Keratinocyte (primary cell): ENCODE measurements at regions not wholly inside any gene's neighbourhood (a gene's known extent, or its start where the extent isn't known, plus 50 kb on each side); places are given as distances from the start of the nearest gene placed in this dataset.

Source experiments
- DNase-seq: peaks from one replicate; pipeline ENCODE4 v3.0.0-alpha.2; 2011; ENCODE audit warnings: low read depth, missing footprints, low spot score
- FAIRE-seq: peaks from 2 replicates; lab custom pipeline; 2011; peaks lifted over from hg19 to GRCh38; lab: Jason Lieb, UNC
- H2AFZ ChIP-seq: 2 replicates; pipeline ENCODE4 v1.6.0; 2012; ENCODE audit warnings: low read length, control low read depth, inconsistent platforms; ENCODE audit not compliant: control insufficient read depth
- H3K27ac ChIP-seq: 2 replicates; pipeline ENCODE4 v1.5.1; 2011; ENCODE audit warnings: low read length; ENCODE audit not compliant: control insufficient read depth, insufficient read depth
- H3K27me3 ChIP-seq: 3 replicates; pipeline ENCODE4 v1.6.0; 2011; ENCODE audit warnings: low read length; ENCODE audit not compliant: control insufficient read depth, insufficient read depth; ENCODE audit errors: extremely low read depth
- H3K36me3 ChIP-seq, 2 experiments: 2 replicates in 1 of 2; 3 replicates in 1 of 2; pipeline ENCODE4 v1.5.1; 2011; ENCODE audit warnings: low read length in 2 of 2, mild to moderate bottlenecking in 1 of 2; ENCODE audit not compliant: control insufficient read depth in 2 of 2, insufficient read depth in 2 of 2; ENCODE audit errors: extremely low read depth in 1 of 2
- H3K4me1 ChIP-seq: 3 replicates; pipeline ENCODE4 v1.5.1; 2011; ENCODE audit warnings: low read length; ENCODE audit not compliant: control insufficient read depth, insufficient read depth; ENCODE audit errors: extremely low read depth
- H3K4me2 ChIP-seq: 3 replicates; pipeline ENCODE4 v1.6.0; 2011; ENCODE audit warnings: low read depth, low read length; ENCODE audit not compliant: control insufficient read depth, insufficient read depth; ENCODE audit errors: extremely low read depth
- H3K4me3 ChIP-seq, 3 experiments: fragments of 200-600 bp in 1 of 3; sonication (generic) in 1 of 3; 2 replicates in 2 of 3; 3 replicates in 1 of 3; pipeline ENCODE4 v1.5.1; 2011 to 2016; ENCODE audit warnings: low read length in 3 of 3, mild to moderate bottlenecking in 3 of 3, control low read depth in 2 of 3, inconsistent platforms in 1 of 3, low read depth in 1 of 3, mixed read lengths in 1 of 3, mixed run types in 1 of 3, moderate library complexity in 1 of 3; ENCODE audit not compliant: control insufficient read depth in 2 of 3, insufficient read depth in 2 of 3; ENCODE audit errors: extremely low read depth in 1 of 3
- H3K79me2 ChIP-seq: 2 replicates; pipeline ENCODE4 v1.6.0; 2012; ENCODE audit warnings: low read length; ENCODE audit not compliant: control insufficient read depth, insufficient read depth
- H3K9ac ChIP-seq: 3 replicates; pipeline ENCODE4 v1.6.0; 2011; ENCODE audit warnings: low read length; ENCODE audit not compliant: control insufficient read depth, insufficient read depth; ENCODE audit errors: extremely low read depth
- H3K9me1 ChIP-seq: 3 replicates; pipeline ENCODE4 v1.6.0; 2011; ENCODE audit warnings: low read length; ENCODE audit not compliant: control insufficient read depth, insufficient read depth; ENCODE audit errors: extremely low read depth
- H3K9me3 ChIP-seq: 2 replicates; pipeline ENCODE4 v1.5.1; 2012; ENCODE audit warnings: low read depth, low read length; ENCODE audit not compliant: control insufficient read depth
- H4K20me1 ChIP-seq: 3 replicates; pipeline ENCODE4 v1.6.0; 2011; ENCODE audit warnings: low read length; ENCODE audit not compliant: control insufficient read depth, insufficient read depth; ENCODE audit errors: extremely low read depth
- CTCF ChIP-seq, 3 experiments: IDR thresholded peaks in 1 of 3; conservative IDR thresholded peaks in 1 of 3; optimal IDR thresholded peaks in 1 of 3; 2 replicates in 2 of 3; 3 replicates in 1 of 3; pipeline versions ENCODE3 to v1.5.1; 2011; ENCODE audit warnings: low read length in 3 of 3, mild to moderate bottlenecking in 3 of 3, moderate library complexity in 2 of 3, control low read depth in 1 of 3, inconsistent platforms in 1 of 3; ENCODE audit not compliant: insufficient read depth in 2 of 3; ENCODE audit errors: extremely low read depth in 1 of 3
- EZH2 ChIP-seq: IDR thresholded peaks from one replicate; pipeline ENCODE4 v1.6.1; 2012; ENCODE audit warnings: inconsistent platforms, mild to moderate bottlenecking, low read length, moderate library complexity
- dilution Hi-C: fragments of 300-500 bp; cut with MboI; formaldehyde crosslinking; loops from one replicate; pipeline ENCODE4 v1.7.0; 2020; ENCODE audit warnings: low sequenced_read_pairs; ENCODE audit not compliant: extremely low pct_ligation_motif_present

GRCh38 chr11:70611821-70612220 lies 213.5 kb downstream of the CTTN start:
- Histone ChIP-seq H3K9me1 (no peaks in the 10 kb centered on the region), H3K9me3 (peaks cover 5% of the 10 kb centered on the region), H3K4me3 (no peak overlapping the region), H4K20me1 (no peaks in the 10 kb centered on the region), H3K4me2 (no peak overlapping the region), H2AFZ (no peak overlapping the region), H3K9ac (no peak overlapping the region), H3K27ac (no peak overlapping the region), H3K4me1 (no peaks in the 10 kb centered on the region), H3K79me2 (no peaks in the 10 kb centered on the region), H3K27me3 (no peaks in the 10 kb centered on the region), H3K36me3 (no peaks in the 10 kb centered on the region)
- dilution Hi-C loops: no loop called here
- DNase-seq: no peak
- no peak for TF ChIP-seq EZH2
- no peak for TF ChIP-seq CTCF (optimal IDR thresholded peaks at IDR 0.05 in 1 of 3, IDR thresholded peaks at IDR 0.05 in 1 of 3, conservative IDR thresholded peaks at IDR 0.05 in 1 of 3; ENCODE audit: extremely low read depth in 1 of 3, insufficient read depth in 2 of 3, low read length in 3 of 3)
- no peak for FAIRE-seq

GRCh38 chr11:70612459-70613141 lies 214.3 kb downstream of the CTTN start:
- no peak overlapping the region for H3K4me3 ChIP-seq

More at GRCh38 chr11:70612459-70613141, 214.3 kb downstream of the CTTN start:
- TF ChIP-seq EZH2 (no peak), CTCF (optimal IDR thresholded peaks at IDR 0.05 in 1 of 3, IDR thresholded peaks at IDR 0.05 in 1 of 3, conservative IDR thresholded peaks at IDR 0.05 in 1 of 3; ENCODE audit: extremely low read depth in 1 of 3, insufficient read depth in 2 of 3, low read length in 3 of 3) (no peak)
- H2AFZ ChIP-seq: no peak overlapping the region
- H3K4me1 ChIP-seq: no peaks in the 10 kb centered on the region
- no peaks in the 10 kb centered on the region for H4K20me1 ChIP-seq
- H3K9ac ChIP-seq: no peak overlapping the region
- H3K27ac ChIP-seq: no peak overlapping the region
- no peak overlapping the region for H3K4me2 ChIP-seq
- no peaks in the 10 kb centered on the region for H3K9me1 ChIP-seq
- H3K36me3 ChIP-seq: no peaks in the 10 kb centered on the region
- dilution Hi-C loops: no loop called here
- H3K79me2 ChIP-seq: no peaks in the 10 kb centered on the region
- FAIRE-seq (no peak), DNase-seq (no peak)
- H3K27me3 ChIP-seq: no peaks in the 10 kb centered on the region
- peaks cover 8% of the 10 kb centered on the region for H3K9me3 ChIP-seq
